ENCODE measurements at regions not wholly inside any gene's neighbourhood (a gene's known extent, or its start where the extent isn't known, plus 50 kb on each side); places are given as distances from the start of the nearest gene placed in this dataset.

GRCh38 chr3:20573175-20573574, 387.2 kb upstream of the SGO1 start:
- DNase-seq (ENCODE audit: low spot score), result no peak
- no peak overlapping the region for H3K4me3 Mint-ChIP-seq
- no peak for ATAC-seq
- H3K27ac Mint-ChIP-seq, result no peak overlapping the region
- no peaks in the 10 kb centered on the region for H3K9me3 Mint-ChIP-seq
- CTCF ChIA-PET, result no interaction called here
- no peak for TF ChIP-seq NR2C2 (CRISPR knock-in tag; IDR thresholded peaks at IDR 0.05)
- TF ChIP-seq, protein P1, sequence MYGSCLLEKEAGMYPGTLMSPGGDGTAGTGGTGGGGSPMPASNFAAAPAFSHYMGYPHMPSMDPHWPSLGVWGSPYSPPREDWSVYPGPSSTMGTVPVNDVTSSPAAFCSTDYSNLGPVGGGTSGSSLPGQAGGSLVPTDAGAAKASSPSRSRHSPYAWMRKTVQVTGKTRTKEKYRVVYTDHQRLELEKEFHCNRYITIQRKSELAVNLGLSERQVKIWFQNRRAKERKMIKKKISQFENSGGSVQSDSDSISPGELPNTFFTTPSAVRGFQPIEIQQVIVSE (CRISPR knock-in tag; IDR thresholded peaks at IDR 0.05; ENCODE audit: borderline replicate concordance), result no peak
- TF ChIP-seq ZNF423 (CRISPR knock-in tag; IDR thresholded peaks at IDR 0.05), result no peak
- H3K36me3 Mint-ChIP-seq, result no peaks in the 10 kb centered on the region
- no peaks in the 10 kb centered on the region for H3K27me3 Mint-ChIP-seq (ENCODE audit: low read depth)
- POLR2A ChIA-PET, result no interaction called here
- no peaks in the 10 kb centered on the region for H3K4me1 Mint-ChIP-seq

DNA sequence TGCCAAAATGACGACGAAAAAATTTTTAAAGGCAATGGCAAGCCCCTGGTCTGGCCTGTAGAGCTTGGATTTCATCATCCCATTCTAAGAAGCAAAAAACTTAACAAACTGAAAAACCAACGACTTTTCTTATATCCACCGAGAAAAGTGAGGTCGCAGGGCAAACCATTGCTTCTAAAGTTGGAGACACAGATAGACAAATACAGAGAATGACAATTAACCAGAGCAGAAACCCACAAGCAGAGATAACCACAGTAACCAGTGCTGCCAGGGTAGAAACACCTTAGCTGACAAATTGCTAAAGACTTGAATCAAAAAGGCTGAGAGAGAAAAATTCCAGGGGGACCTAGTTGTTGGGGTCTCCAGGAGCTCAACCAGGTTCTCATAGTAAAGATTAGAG, 386.5 kb upstream of the SGO1 start:
- H3K27ac Mint-ChIP-seq, result no peak overlapping the region
- ATAC-seq (no peak), DNase-seq (ENCODE audit: low spot score) (no peak)
- ChIA-PET POLR2A (no interaction called here), CTCF (no interaction called here)
- H3K9me3 Mint-ChIP-seq, result no peaks in the 10 kb centered on the region
- no peaks in the 10 kb centered on the region for H3K4me1 Mint-ChIP-seq
- no peaks in the 10 kb centered on the region for H3K36me3 Mint-ChIP-seq
- TF ChIP-seq, protein P2, sequence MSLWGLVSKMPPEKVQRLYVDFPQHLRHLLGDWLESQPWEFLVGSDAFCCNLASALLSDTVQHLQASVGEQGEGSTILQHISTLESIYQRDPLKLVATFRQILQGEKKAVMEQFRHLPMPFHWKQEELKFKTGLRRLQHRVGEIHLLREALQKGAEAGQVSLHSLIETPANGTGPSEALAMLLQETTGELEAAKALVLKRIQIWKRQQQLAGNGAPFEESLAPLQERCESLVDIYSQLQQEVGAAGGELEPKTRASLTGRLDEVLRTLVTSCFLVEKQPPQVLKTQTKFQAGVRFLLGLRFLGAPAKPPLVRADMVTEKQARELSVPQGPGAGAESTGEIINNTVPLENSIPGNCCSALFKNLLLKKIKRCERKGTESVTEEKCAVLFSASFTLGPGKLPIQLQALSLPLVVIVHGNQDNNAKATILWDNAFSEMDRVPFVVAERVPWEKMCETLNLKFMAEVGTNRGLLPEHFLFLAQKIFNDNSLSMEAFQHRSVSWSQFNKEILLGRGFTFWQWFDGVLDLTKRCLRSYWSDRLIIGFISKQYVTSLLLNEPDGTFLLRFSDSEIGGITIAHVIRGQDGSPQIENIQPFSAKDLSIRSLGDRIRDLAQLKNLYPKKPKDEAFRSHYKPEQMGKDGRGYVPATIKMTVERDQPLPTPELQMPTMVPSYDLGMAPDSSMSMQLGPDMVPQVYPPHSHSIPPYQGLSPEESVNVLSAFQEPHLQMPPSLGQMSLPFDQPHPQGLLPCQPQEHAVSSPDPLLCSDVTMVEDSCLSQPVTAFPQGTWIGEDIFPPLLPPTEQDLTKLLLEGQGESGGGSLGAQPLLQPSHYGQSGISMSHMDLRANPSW (CRISPR knock-in tag; conservative IDR thresholded peaks at IDR 0.05; ENCODE audit: low read depth), result no peak
- TF ChIP-seq, protein P3, sequence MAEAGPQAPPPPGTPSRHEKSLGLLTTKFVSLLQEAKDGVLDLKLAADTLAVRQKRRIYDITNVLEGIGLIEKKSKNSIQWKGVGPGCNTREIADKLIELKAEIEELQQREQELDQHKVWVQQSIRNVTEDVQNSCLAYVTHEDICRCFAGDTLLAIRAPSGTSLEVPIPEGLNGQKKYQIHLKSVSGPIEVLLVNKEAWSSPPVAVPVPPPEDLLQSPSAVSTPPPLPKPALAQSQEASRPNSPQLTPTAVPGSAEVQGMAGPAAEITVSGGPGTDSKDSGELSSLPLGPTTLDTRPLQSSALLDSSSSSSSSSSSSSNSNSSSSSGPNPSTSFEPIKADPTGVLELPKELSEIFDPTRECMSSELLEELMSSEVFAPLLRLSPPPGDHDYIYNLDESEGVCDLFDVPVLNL (CRISPR knock-in tag; IDR thresholded peaks at IDR 0.05; ENCODE audit: borderline replicate concordance, low read depth), result no peak
- no peak for TF ChIP-seq JUN (CRISPR knock-in tag; IDR thresholded peaks at IDR 0.05)
- no peak for TF ChIP-seq ARID4B (CRISPR knock-in tag; IDR thresholded peaks at IDR 0.05; ENCODE audit: borderline replicate concordance)
- TF ChIP-seq SMAD4 (CRISPR knock-in tag; IDR thresholded peaks at IDR 0.05), result no peak
- TF ChIP-seq, protein P4, sequence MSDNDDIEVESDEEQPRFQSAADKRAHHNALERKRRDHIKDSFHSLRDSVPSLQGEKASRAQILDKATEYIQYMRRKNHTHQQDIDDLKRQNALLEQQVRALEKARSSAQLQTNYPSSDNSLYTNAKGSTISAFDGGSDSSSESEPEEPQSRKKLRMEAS (CRISPR knock-in tag; IDR thresholded peaks at IDR 0.05), result no peak
- TF ChIP-seq, protein P5, sequence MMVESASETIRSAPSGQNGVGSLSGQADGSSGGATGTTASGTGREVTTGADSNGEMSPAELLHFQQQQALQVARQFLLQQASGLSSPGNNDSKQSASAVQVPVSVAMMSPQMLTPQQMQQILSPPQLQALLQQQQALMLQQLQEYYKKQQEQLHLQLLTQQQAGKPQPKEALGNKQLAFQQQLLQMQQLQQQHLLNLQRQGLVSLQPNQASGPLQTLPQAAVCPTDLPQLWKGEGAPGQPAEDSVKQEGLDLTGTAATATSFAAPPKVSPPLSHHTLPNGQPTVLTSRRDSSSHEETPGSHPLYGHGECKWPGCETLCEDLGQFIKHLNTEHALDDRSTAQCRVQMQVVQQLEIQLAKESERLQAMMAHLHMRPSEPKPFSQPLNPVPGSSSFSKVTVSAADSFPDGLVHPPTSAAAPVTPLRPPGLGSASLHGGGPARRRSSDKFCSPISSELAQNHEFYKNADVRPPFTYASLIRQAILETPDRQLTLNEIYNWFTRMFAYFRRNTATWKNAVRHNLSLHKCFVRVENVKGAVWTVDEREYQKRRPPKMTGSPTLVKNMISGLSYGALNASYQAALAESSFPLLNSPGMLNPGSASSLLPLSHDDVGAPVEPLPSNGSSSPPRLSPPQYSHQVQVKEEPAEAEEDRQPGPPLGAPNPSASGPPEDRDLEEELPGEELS (CRISPR knock-in tag; IDR thresholded peaks at IDR 0.05), result no peak
- TF ChIP-seq, protein P6, sequence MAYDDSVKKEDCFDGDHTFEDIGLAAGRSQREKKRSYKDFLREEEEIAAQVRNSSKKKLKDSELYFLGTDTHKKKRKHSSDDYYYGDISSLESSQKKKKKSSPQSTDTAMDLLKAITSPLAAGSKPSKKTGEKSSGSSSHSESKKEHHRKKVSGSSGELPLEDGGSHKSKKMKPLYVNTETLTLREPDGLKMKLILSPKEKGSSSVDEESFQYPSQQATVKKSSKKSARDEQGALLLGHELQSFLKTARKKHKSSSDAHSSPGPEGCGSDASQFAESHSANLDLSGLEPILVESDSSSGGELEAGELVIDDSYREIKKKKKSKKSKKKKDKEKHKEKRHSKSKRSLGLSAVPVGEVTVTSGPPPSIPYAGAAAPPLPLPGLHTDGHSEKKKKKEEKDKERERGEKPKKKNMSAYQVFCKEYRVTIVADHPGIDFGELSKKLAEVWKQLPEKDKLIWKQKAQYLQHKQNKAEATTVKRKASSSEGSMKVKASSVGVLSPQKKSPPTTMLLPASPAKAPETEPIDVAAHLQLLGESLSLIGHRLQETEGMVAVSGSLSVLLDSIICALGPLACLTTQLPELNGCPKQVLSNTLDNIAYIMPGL (CRISPR knock-in tag; IDR thresholded peaks at IDR 0.05), result no peak
- no peak for TF ChIP-seq TP53 (CRISPR knock-in tag; IDR thresholded peaks at IDR 0.05)
- no peak for TF ChIP-seq ATF2 (CRISPR knock-in tag; IDR thresholded peaks at IDR 0.05; ENCODE audit: borderline replicate concordance, low read depth)
- TF ChIP-seq NR2C2 (CRISPR knock-in tag; IDR thresholded peaks at IDR 0.05), result no peak
- no peak for TF ChIP-seq TCF7 (CRISPR knock-in tag; IDR thresholded peaks at IDR 0.05; ENCODE audit: low read depth)
- no peak overlapping the region for H3K4me3 Mint-ChIP-seq
- no peaks in the 10 kb centered on the region for H3K27me3 Mint-ChIP-seq (ENCODE audit: low read depth)
